BLaER1 treated with 17β-estradiol and CSF1 and Interleukin-3, amounts not matched to agents 10 nM and 100 nM (cell line): ENCODE measurements at regions not wholly inside any gene's neighbourhood (a gene's known extent, or its start where the extent isn't known, plus 50 kb on each side); places are given as distances from the start of the nearest gene placed in this dataset.

Experiments
- H3K27ac ChIP-seq, 11 experiments: shearing (Covaris generic); formaldehyde crosslinking; 2 replicates each; pipeline ENCODE4 v1.8.1; 2022
- H3K27me3 ChIP-seq, 11 experiments: shearing (Covaris generic); formaldehyde crosslinking; 2 replicates each; pipeline ENCODE4 v1.8.1; 2022
- H3K36me3 ChIP-seq, 11 experiments: shearing (Covaris generic); formaldehyde crosslinking; 2 replicates each; pipeline ENCODE4 v1.8.1; 2022
- H3K4me1 ChIP-seq, 10 experiments: shearing (Covaris generic); formaldehyde crosslinking; 2 replicates each; pipeline ENCODE4 v1.8.1; 2022
- H3K4me2 ChIP-seq, 11 experiments: shearing (Covaris generic); formaldehyde crosslinking; 2 replicates each; pipeline ENCODE4 v1.8.1; 2022
- H3K4me3 ChIP-seq, 10 experiments: shearing (Covaris generic); formaldehyde crosslinking; 2 replicates each; pipeline ENCODE4 v1.8.1; 2022
- H3K9ac ChIP-seq, 11 experiments: shearing (Covaris generic); formaldehyde crosslinking; 2 replicates each; pipeline ENCODE4 v1.8.1; 2022
- H3K9me3 ChIP-seq, 11 experiments: shearing (Covaris generic); formaldehyde crosslinking; replicated peaks in 1 of 11; 2 replicates each; pipeline ENCODE4 v1.8.1; 2022
- H4K20me1 ChIP-seq, 11 experiments: shearing (Covaris generic); formaldehyde crosslinking; 2 replicates each; pipeline ENCODE4 v1.8.1; 2022
- Cebpa-rat ChIP-seq, 11 experiments: shearing (Covaris generic); IDR thresholded peaks; 2 replicates each; pipeline ENCODE4 v1.8.1; 2022

DNA sequence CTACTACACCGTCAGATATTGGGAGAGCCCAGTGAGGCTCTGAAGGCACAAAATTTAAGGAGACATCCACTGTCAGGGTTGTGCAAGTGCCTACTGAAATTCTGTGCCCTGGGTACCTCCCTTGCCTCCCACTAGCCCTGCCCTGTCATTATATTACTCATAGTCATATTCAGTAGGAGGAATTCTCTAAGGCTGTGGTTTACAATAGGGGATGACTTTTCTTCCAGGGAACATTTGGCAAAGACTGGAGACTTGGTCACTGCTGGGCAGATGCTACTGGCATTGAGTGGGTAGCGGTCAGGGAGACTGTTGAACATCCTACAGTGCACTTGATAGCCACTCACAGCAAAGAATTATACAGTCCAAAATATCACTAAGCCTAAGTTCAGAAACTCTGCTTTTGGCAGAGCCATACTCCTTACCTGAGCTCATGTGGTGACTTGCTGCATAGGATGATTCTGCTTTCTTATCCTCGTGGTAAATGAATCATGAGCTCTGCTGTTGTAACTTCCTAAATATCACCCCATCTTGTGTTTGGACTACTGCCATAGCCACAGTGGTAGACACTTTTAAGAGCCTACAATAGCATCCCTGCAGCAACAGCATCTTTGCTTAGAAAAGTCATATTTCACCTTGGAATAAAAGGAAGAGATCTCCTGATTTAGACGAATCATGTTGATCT, 563.4 kb upstream of the PLXNA2 start:
- Histone ChIP-seq H3K27ac (no peak overlapping the region), H3K9me3 (peaks cover 0 to 9% (median 0%) of the 10 kb centered on the region in 11 experiments; a peak in 5 of 22 replicates), H3K27me3 (no peaks in the 10 kb centered on the region), H3K36me3 (no peaks in the 10 kb centered on the region), H3K4me3 (no peak overlapping the region), H3K4me2 (no peak overlapping the region), H4K20me1 (no peaks in the 10 kb centered on the region), H3K4me1 (no peaks in the 10 kb centered on the region), H3K9ac (no peak overlapping the region)
- TF ChIP-seq Cebpa-rat (IDR thresholded peaks at IDR 0.05): no peak

DNA sequence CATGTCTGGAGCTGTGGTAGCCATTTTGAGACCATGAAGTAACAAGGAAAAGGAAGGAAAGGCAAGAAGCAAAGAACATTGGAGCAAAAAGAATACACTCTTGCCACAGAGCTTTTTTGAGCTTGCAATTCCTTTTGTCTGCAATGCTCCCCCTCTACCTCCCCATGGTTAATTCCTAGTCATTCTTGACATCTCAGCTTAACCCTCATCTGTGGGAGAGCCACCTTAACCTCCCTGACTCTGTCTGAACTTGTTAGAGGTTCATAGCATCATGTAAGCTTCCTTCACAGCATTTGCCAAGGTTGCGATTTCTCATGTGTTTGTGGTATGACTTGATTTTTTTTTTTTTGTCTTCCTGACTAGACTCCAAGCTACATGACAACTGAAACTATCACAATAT, 564.1 kb upstream of the PLXNA2 start:
- Histone ChIP-seq H3K4me3 (no peak overlapping the region), H3K9ac (no peak overlapping the region), H3K4me1 (no peaks in the 10 kb centered on the region), H3K36me3 (no peaks in the 10 kb centered on the region), H4K20me1 (no peaks in the 10 kb centered on the region), H3K4me2 (no peak overlapping the region), H3K9me3 (peaks cover 0 to 9% (median 0%) of the 10 kb centered on the region in 11 experiments; a peak in 5 of 22 replicates), H3K27me3 (no peaks in the 10 kb centered on the region), H3K27ac (no peak overlapping the region)
- TF ChIP-seq Cebpa-rat (IDR thresholded peaks at IDR 0.05): no peak

DNA sequence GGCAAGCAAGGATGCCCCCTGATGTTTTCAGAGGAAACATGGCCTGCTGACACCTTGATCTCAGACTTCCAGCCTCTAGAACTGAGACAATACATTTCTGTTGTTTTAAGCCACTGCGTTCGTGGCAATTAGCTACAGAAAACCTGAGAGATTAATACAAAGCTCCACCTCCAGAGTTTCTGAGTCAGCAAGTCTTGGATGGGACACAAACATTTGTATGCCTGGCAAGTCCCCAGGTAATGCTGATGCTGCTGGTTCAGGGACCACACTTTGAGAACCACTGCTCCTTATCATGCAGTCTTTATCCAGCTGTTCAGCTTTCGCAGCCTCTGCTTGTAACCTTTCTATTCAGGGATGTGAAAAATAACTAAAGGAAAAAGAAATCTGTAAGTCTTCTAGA, 565.7 kb upstream of the PLXNA2 start:
- Histone ChIP-seq H3K9me3 (peaks cover 0 to 9% (median 0%) of the 10 kb centered on the region in 11 experiments; a peak in 5 of 22 replicates), H3K27me3 (no peaks in the 10 kb centered on the region), H3K4me2 (no peak overlapping the region), H3K4me1 (no peaks in the 10 kb centered on the region), H3K27ac (no peak overlapping the region), H3K36me3 (no peaks in the 10 kb centered on the region), H3K9ac (no peak overlapping the region), H3K4me3 (no peak overlapping the region), H4K20me1 (no peaks in the 10 kb centered on the region)
- TF ChIP-seq Cebpa-rat (IDR thresholded peaks at IDR 0.05): no peak

DNA sequence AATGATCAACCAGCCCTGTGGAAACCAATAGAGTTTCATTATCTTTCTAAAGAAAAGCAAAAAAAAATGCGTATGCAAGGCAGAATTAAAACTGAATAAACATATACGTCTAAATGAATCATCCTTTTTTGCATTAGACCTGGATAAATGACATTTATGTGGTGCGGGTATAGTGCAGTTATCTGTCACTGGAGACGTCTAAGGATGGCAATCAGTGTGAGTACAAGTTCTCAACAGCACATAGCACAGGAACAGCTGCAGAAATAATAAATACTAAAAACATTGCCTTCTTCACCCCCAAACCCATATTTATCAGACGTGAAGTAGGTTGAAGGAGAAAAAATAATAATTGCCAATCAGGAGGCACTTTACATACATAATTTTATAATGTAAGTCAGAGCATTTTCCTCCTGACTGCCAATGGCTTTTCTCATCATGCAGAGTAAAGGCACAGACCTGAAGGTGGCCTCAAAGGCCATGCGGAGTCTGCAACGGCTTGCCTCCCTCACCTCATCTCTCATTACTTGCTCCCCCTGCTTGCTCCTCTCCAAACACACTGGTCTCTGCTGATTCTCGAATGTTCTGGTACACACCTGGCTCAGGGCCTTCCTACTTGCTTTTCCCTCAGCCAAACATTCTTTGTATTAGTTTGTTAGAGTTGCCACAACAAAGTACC, 574.7 kb upstream of the PLXNA2 start:
- no peak for TF ChIP-seq Cebpa-rat (IDR thresholded peaks at IDR 0.05)
- no peaks in the 10 kb centered on the region for H3K36me3 ChIP-seq
- no peak overlapping the region for H3K27ac ChIP-seq
- H3K9me3 ChIP-seq: no peaks in the 10 kb centered on the region
- no peaks in the 10 kb centered on the region for H4K20me1 ChIP-seq
- no peak overlapping the region for H3K4me2 ChIP-seq
- H3K4me3 ChIP-seq: no peak overlapping the region
- no peak overlapping the region for H3K9ac ChIP-seq
- H3K4me1 ChIP-seq: no peaks in the 10 kb centered on the region
- H3K27me3 ChIP-seq: no peaks in the 10 kb centered on the region

DNA sequence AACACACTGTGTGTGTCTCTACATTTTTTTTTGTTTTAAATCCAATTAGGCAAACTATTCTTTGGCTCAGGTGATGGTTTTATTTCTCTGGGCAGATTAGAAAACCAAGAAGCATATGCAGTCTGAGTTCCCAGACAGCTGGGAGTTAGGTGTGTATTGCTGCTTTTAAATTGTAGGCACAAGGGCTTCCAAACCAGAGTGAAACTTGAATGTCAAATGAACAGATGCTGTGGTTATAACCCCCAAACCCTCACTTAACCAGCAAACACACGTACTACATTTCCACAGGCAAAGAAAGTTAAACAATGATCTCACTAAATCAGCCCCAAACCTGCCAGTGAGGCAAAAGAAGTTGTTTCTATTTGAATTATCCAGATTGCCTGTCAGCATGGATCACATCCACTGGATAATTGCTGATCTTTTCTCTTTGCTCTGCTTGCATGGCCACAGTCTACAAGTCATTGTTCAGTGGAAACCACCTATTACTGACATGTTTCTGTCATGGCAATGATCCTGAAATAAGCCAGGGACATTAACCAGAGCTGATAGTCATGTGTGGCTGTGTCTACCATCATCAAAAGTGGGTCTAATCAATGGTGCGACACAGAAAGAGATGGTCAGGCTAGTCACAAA, 576.5 kb upstream of the PLXNA2 start:
- H3K4me3 ChIP-seq: no peak overlapping the region
- H3K36me3 ChIP-seq: no peaks in the 10 kb centered on the region
- no peak overlapping the region for H3K9ac ChIP-seq
- TF ChIP-seq Cebpa-rat (IDR thresholded peaks at IDR 0.05): no peak
- H3K27me3 ChIP-seq: no peaks in the 10 kb centered on the region
- H3K27ac ChIP-seq: no peak overlapping the region
- H3K4me2 ChIP-seq: no peak overlapping the region
- no peaks in the 10 kb centered on the region for H4K20me1 ChIP-seq
- no peaks in the 10 kb centered on the region for H3K9me3 ChIP-seq
- no peaks in the 10 kb centered on the region for H3K4me1 ChIP-seq

DNA sequence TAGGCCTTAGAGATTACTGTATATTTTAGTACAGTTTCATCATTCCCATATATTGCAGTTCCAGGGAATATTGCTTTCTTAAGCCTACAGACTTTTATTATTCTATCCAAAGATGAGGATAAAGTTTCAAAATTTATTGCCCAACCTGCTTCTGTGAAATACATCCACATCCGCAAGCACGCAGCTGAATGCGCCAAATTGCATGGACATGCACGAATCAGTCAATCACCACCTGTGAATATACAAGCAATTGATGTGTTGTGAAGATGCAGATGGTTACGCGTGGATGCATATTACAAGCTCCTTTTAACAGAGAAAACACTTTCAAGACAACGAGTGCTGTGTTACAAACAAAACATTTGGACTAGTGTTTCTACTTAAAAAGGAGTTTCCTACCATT, 577.8 kb upstream of the PLXNA2 start:
- H3K4me1 ChIP-seq: no peaks in the 10 kb centered on the region
- H3K27ac ChIP-seq: no peak overlapping the region
- H4K20me1 ChIP-seq: no peaks in the 10 kb centered on the region
- TF ChIP-seq Cebpa-rat (IDR thresholded peaks at IDR 0.05): no peak
- H3K27me3 ChIP-seq: no peaks in the 10 kb centered on the region
- H3K4me2 ChIP-seq: no peak overlapping the region
- no peaks in the 10 kb centered on the region for H3K9me3 ChIP-seq
- no peak overlapping the region for H3K9ac ChIP-seq
- H3K4me3 ChIP-seq: no peak overlapping the region
- no peaks in the 10 kb centered on the region for H3K36me3 ChIP-seq

DNA sequence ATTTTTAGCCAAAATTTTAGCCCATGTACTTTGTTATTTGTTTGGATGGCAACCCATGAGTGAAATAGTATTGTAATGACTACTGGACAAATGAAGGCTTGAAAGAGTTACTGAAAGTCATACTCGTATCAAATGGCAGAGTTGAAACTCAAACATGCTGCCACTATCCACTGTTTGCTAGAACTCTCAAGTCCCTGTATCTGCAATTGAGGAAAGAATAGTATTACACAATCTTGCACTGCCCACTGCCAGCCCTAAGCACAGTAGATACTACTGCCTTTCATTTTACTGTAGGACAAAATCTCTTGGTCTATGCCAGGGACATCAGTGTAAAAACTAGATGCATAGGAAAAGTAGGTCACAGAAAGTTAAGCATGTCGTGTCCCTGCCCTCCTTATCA, 581.1 kb upstream of the PLXNA2 start:
- H3K4me1 ChIP-seq: no peaks in the 10 kb centered on the region
- no peaks in the 10 kb centered on the region for H3K36me3 ChIP-seq
- no peak overlapping the region for H3K9ac ChIP-seq
- no peaks in the 10 kb centered on the region for H3K9me3 ChIP-seq
- no peak overlapping the region for H3K4me3 ChIP-seq
- no peak overlapping the region for H3K27ac ChIP-seq
- no peaks in the 10 kb centered on the region for H4K20me1 ChIP-seq
- no peak overlapping the region for H3K4me2 ChIP-seq
- TF ChIP-seq Cebpa-rat (IDR thresholded peaks at IDR 0.05): no peak
- no peaks in the 10 kb centered on the region for H3K27me3 ChIP-seq

DNA sequence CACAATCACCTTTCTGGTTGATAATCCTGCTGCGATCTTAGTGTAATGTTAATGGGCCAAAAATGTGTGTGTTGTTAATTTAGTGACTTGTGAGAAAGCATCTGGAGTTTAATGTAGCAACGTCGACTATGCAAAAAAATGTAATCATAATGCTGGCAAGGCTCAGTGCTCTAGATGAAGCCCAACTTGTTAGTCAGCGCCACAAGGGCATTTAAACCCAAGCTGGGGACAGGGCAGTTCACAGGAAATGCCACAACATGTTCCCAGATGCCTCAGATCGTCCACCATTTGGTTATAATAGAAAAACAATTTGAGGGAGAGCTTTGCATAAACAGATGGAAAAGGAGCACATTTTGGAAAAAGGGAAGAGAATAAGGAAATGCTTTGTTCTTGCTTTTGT, 585.4 kb upstream of the PLXNA2 start:
- H3K36me3 ChIP-seq: no peaks in the 10 kb centered on the region
- H3K4me1 ChIP-seq: no peaks in the 10 kb centered on the region
- no peaks in the 10 kb centered on the region for H4K20me1 ChIP-seq
- TF ChIP-seq Cebpa-rat (IDR thresholded peaks at IDR 0.05): no peak
- no peaks in the 10 kb centered on the region for H3K27me3 ChIP-seq
- H3K4me2 ChIP-seq: no peak overlapping the region
- H3K9ac ChIP-seq: no peak overlapping the region
- H3K4me3 ChIP-seq: no peak overlapping the region
- H3K27ac ChIP-seq: no peak overlapping the region
- no peaks in the 10 kb centered on the region for H3K9me3 ChIP-seq

DNA sequence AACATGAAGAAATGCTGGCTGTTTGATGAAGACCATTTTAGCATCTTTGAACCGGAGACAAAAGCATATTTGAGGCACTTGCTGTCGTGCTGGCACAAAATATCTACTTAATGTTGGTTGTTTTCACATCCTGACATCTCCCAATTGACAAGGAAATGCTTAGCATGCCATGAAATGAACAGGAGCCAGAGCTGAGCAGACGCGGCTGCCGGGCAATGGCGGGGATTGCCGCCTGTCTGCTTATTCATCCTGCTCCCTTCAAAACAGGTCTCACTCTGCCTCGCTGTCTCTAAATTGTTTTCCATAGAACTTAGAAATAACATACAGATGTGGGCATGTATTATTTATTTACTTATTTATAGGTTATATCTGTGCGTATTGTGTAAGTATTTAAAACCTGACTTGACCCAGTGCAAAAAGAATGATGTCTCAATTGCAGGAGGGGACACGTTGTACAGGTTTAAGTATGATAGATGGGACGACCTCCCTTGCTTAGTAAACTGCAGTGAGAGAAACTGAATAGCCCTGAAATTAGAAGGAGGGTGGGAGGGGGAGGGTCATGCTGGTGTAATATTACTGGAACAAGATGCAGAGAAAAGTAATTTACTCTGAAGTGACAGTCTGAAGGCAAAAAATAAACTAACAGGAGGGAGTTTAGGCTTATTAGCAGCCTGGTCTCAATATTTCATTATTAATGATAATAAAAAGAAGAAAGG, 590.4 kb upstream of the PLXNA2 start:
- Histone ChIP-seq H4K20me1 (no peaks in the 10 kb centered on the region), H3K4me2 (no peak overlapping the region), H3K9ac (no peak overlapping the region), H3K27ac (no peak overlapping the region), H3K4me3 (no peak overlapping the region), H3K9me3 (no peaks in the 10 kb centered on the region), H3K27me3 (no peaks in the 10 kb centered on the region), H3K4me1 (no peaks in the 10 kb centered on the region), H3K36me3 (no peaks in the 10 kb centered on the region)
- TF ChIP-seq Cebpa-rat (IDR thresholded peaks at IDR 0.05): no peak
